Limb (tissue), 2 donors: ENCODE measurements at regions not wholly inside any gene's neighbourhood (a gene's known extent, or its start where the extent isn't known, plus 50 kb on each side); places are given as distances from the start of the nearest gene placed in this dataset.
"Not testable (repeated sequence)": the region's sequence is repeated elsewhere in the genome, so short reads cannot be mapped to it uniquely, and the experiment has no call there.

Experiments
- DNase-seq, 2 donors: peaks; one replicate each; pipeline ENCODE4 v3.0.0-alpha.2; 2016; ENCODE audit errors: extremely low spot score in 2 of 2

GRCh38 chr2:175619179-175620045 is 382.7 kb downstream of the LNPK start:
- DNase-seq = no peak

- no peak for DNase-seq
Observed at GRCh38 chr2:175612280-175612679, 389.8 kb downstream of the LNPK start.

GRCh38 chr2:175606010-175606841 is 395.8 kb downstream of the LNPK start:
- peak in 1 of 2 donors; percentile 40 for DNase-seq

- DNase-seq = no peak
Observed at GRCh38 chr2:175605640-175606009, 396.4 kb downstream of the LNPK start.

- no peak for DNase-seq
Observed at GRCh38 chr2:175601969-175602368, 400.1 kb downstream of the LNPK start.

- DNase-seq = peak in 1 of 2 donors; percentile 30
Observed at GRCh38 chr2:175599966-175600831, 401.9 kb downstream of the LNPK start.

GRCh38 chr2:175597286-175597685 is 404.8 kb downstream of the LNPK start:
- no peak for DNase-seq

GRCh38 chr2:175595139-175595538 is 406.9 kb downstream of the LNPK start:
- DNase-seq = no peak

GRCh38 chr2:175593686-175594525 is 408.2 kb downstream of the LNPK start:
- not testable (repeated sequence) for DNase-seq

- not testable (repeated sequence) for DNase-seq
Observed at GRCh38 chr2:175588213-175588612, 406.7 kb upstream of the ATP5MC3 start.

GRCh38 chr2:175585496-175585895 is 404.0 kb upstream of the ATP5MC3 start:
- DNase-seq = no peak

- no peak for DNase-seq
Observed at GRCh38 chr2:175580652-175581051, 399.1 kb upstream of the ATP5MC3 start.

GRCh38 chr2:175579646-175580045 is 398.1 kb upstream of the ATP5MC3 start:
- DNase-seq = no peak

- no peak for DNase-seq
Observed at GRCh38 chr2:175577368-175577970, 396.0 kb upstream of the ATP5MC3 start.

- DNase-seq = no peak
Observed at GRCh38 chr2:175576875-175577274, 395.4 kb upstream of the ATP5MC3 start.

- no peak for DNase-seq
Observed at GRCh38 chr2:175576270-175576669, 394.8 kb upstream of the ATP5MC3 start.

GRCh38 chr2:175575346-175576258 is 394.1 kb upstream of the ATP5MC3 start:
- no peak for DNase-seq

- no peak for DNase-seq
Observed at GRCh38 chr2:175574069-175574468, 392.6 kb upstream of the ATP5MC3 start.

- DNase-seq = no peak
Observed at GRCh38 chr2:175571078-175571653, 389.7 kb upstream of the ATP5MC3 start.
